ENCODE measurements at regions not wholly inside any gene's neighbourhood (a gene's known extent, or its start where the extent isn't known, plus 50 kb on each side); places are given as distances from the start of the nearest gene placed in this dataset.

- TF ChIP-seq CTCF (IDR thresholded peaks at IDR 0.05; ENCODE audit: control extremely low read depth, extremely low read depth, low read depth, missing control alignments): no peak
- POLR2A ChIA-PET: no interaction called here
- CTCF ChIA-PET: no interaction called here
- DNase-seq (ENCODE audit: extremely low spot score): no peak
Measured at GRCh38 chr6:21908161-21908848, 314.8 kb downstream of the SOX4 start.

GRCh38 chr6:21909321-21909720, 315.8 kb downstream of the SOX4 start:
- TF ChIP-seq CTCF (IDR thresholded peaks at IDR 0.05; ENCODE audit: control extremely low read depth, extremely low read depth, low read depth, missing control alignments): no peak
- CTCF ChIA-PET: no interaction called here
- DNase-seq (ENCODE audit: extremely low spot score): no peak

GRCh38 chr6:21911208-21911607, 317.7 kb downstream of the SOX4 start:
- TF ChIP-seq CTCF (IDR thresholded peaks at IDR 0.05; ENCODE audit: control extremely low read depth, extremely low read depth, low read depth, missing control alignments): no peak
- CTCF ChIA-PET: interaction anchor here (0.7 to 1.0 kb wide), 2 partner anchors 26 to 315 kb away, joined by 3 read pairs; no protein-coding TSS in a partner anchor
- POLR2A ChIA-PET: no interaction called here
- DNase-seq (ENCODE audit: extremely low spot score): no peak

More at GRCh38 chr6:21909321-21909720, 315.8 kb downstream of the SOX4 start:
- POLR2A ChIA-PET: no interaction called here

GRCh38 chr6:21912151-21912832, 318.7 kb downstream of the SOX4 start:
- TF ChIP-seq CTCF (IDR thresholded peaks at IDR 0.05; ENCODE audit: control extremely low read depth, extremely low read depth, low read depth, missing control alignments): no peak
- ChIA-PET CTCF (interaction anchor here (1.1 to 2.0 kb wide), 3 partner anchors 10 to 64 kb away, joined by 3 to 7 read pairs (median 4); no protein-coding TSS in a partner anchor), POLR2A (no interaction called here)
- DNase-seq (ENCODE audit: extremely low spot score): no peak

DNA sequence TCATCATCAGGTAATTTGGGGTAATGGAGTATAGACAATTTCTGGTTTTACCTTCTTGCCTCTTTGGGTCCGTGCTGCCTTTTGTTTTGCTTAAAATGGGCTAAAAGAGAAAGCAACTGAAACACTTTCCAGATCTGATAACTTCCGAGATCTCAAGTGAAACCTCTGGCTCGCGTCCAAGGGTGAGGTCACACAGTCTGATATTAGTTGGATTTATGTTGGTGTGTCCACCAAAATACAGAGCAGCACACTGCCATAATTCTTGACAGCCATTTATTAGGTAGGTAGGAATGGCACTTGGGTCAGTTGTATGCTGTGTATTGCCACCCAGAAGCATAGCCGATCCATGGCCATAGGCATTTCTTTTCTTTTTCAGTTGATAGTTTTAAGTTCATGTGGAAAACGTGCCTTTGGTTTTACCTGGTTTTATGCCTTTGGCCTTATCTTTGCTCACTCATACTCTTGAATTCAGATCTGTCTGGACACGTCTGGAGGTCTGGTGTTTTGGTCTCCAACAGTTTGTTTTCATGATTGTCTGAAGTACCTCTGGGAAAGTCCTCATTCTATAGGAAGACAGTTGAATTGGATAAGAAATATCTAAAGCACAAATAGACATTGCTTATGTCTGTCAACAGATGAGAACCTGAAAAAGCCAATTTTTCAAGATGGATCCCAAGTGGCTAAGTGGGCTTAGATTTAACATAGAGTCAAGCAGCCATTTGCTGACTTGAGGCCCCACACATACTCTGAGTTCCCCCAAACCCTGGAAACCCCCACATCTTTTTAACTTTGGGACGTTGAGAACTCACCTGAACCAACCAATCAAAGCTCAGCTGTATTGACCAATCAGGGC, 320.8 kb downstream of the SOX4 start:
- no peak for DNase-seq (ENCODE audit: extremely low spot score)
- POLR2A ChIA-PET: no interaction called here

More for the DNA sequence above, 320.8 kb downstream of the SOX4 start:
- CTCF ChIA-PET: interaction anchor here (1.1 to 1.7 kb wide), 2 partner anchors 8 to 10 kb away, joined by 3 to 10 read pairs; no protein-coding TSS in a partner anchor
- TF ChIP-seq CTCF (IDR thresholded peaks at IDR 0.05; ENCODE audit: control extremely low read depth, extremely low read depth, low read depth, missing control alignments): no peak
